T47D (cell line): ENCODE measurements at regions not wholly inside any gene's neighbourhood (a gene's known extent, or its start where the extent isn't known, plus 50 kb on each side); places are given as distances from the start of the nearest gene placed in this dataset.

Experiments
- DNase-seq, 2 experiments: peaks; one replicate each; pipeline versions ENCODE4 v3.0.0 to v3.0.0-alpha.2; 2011 to 2012; ENCODE audit warnings: low read depth in 1 of 2, low spot score in 1 of 2
- JUND ChIP-seq: IDR thresholded peaks from 2 replicates; pipeline ENCODE4 v1.6.1; 2012; ENCODE audit warnings: low read depth
- in situ Hi-C: cut with HindIII; loops from 2 replicates; pipeline ENCODE4 v1.10.0; 2016; ENCODE audit warnings: low sequenced_read_pairs, low pct_unique_long_range_greater_than_20kb

DNA sequence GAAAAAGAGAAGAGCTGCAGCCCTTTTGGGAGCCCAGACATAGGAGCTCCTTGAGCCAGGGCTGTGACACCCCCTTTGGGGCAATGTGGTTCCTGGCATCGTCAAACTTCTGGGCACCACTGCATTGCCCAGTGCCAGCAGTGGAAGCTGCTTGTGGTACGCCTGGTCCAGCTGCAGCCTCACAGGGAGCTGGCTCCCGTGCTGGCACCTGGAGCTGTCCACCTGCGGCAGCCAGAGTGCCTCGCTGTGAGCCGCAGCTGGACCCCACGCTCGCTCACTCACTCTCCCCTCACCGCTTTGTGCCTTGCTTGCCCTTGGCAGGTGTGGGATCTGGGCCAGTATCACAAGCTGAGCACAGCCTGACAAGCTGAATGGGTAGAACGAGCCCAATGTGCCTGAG, 1150.8 kb upstream of the CDH6 start:
- peak in 1 of 2 experiments; percentile 12 for DNase-seq
- in situ Hi-C loops = no loop called here
- no peak for TF ChIP-seq JUND

DNA sequence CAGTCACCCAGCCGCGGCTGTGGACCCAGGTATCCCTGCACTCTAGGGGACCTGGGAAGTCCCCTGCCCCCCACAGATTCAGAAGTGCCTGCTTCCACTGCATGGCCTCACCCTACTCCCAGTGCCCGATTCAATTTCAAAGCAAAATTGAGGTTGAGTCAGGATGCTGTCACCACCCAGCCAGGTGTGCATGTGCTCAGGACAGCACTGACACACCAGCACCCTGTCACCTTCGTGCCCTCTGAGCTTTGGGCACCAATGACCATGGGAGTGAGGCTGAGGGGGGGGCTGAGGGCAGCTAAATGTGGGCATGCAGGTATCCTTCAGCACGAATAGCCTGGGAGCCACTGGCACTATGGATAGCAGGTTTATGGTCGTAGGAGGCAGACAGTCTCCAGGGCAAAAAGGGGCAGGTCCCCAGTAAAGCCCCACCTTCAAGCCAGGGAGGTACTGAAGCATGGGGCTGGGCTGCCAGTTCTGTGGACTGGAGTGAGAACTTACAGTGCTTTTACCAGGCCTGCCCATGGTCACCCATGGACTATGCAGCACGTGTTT, 1151.6 kb upstream of the CDH6 start:
- DNase-seq = no peak
- TF ChIP-seq JUND = no peak
- in situ Hi-C loops = no loop called here

DNA sequence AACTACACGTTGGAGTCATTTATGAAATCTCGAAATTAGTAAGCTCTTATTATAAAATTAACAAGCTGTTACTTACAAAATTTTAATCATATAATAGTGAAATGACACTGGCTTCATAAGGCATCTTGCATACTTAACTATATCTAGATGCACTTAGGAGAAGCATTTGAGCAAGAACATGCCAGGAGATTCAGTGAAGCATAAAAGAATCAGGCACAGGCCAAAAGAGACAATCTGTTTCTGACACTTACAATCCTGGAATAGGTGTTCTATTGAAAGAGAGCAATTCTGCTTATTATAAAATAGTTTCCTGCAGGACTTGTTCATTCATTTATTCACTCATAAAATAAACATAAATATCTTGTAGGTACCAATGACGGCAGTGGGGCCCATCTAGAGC, 1152.2 kb upstream of the CDH6 start:
- DNase-seq = no peak
- in situ Hi-C loops = no loop called here

DNA sequence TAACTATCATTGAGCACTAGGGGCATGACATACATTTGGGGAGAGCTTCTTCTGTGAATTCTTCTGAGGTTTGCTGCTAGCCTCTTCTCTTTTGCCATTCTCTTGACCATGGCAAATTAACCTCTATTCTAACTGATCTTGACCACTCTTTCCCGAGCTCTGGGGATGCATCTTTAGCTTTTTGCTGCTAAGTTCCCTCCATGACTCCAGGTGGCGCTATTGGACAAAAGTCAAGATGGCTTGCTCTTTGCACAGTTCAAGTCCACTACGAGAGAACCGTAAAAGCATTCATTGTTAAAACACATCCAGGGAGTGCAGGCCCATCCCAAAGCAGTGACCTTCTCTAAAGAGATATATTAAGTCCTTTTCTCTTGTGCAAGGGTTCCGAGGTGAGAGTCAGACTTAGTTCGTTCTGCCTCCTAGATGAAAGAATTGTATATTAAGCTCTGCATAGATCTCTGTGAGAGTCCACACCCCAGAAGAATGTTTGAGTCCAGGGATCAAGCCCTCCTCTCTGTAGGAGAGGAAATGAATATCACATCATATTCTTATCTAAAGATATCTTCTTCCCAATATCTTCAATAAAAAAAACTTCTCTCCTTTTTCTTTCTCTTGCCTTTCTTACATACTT, 1152.9 kb upstream of the CDH6 start:
- in situ Hi-C loops = no loop called here
- no peak for TF ChIP-seq JUND
- peak; percentile 21 to 80 for DNase-seq

More for the DNA sequence above, 1152.2 kb upstream of the CDH6 start:
- no peak for TF ChIP-seq JUND

DNA sequence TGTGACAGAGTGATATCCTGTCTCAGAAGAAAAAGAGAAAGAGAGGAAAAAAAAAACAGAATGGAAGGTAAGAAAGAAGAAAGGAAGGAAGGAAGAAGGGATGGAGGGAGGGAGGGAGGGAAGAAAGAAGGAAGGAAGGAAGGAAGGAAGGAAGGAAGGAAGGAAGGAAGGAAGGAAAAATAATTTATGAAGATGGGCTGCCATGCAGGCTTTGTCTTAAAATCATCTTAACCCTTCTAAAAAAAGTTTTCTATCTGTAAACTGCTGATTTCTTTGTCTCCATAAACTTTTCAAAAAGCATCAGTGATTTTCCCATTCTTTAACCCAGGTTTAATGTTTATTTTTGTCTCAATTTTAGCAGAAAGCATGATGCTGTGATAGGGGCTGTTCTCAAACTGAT, 1154.1 kb upstream of the CDH6 start:
- DNase-seq = no peak
- TF ChIP-seq JUND = no peak
- in situ Hi-C loops = no loop called here

DNA sequence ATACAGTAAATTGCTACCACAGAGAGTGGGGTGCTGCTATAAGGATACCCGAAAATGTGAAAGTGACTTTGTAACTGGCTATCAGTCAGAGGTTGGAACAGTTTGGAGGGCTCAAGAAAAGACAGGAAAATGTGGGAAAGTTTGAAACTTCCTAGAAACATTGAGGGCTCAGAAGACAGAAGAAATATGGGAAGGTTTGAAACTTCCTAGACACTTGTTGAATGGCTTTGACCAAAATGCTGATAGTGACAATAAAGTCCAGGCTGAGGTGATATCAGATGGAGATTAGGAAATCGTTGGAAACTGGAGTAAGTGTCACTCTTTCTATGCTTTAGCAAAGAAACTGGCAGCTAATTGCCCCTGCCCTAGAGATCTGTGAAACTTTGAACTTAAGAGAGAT, 1158.6 kb upstream of the CDH6 start:
- in situ Hi-C loops = no loop called here
- no peak for TF ChIP-seq JUND
- DNase-seq = no peak

DNA sequence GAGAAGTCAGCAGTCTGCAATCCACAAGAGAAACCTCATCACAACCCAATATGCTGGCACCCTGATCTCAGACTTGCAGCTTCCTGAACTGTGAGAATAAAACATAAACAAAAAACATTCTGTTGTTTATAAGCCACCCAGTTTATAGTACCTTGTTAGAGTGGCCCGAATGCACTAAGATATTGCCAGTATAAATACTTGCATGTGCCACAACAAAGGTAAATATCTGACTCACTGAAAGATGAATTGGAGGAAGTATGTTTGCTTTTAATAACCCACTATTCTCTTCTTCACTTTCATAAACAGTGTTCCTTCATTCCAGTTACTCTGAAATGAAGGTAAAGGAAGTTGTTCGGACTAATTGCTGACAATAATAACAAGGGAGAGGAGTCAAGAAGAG, 1163.4 kb upstream of the CDH6 start:
- DNase-seq = no peak
- in situ Hi-C loops = no loop called here
- no peak for TF ChIP-seq JUND

DNA sequence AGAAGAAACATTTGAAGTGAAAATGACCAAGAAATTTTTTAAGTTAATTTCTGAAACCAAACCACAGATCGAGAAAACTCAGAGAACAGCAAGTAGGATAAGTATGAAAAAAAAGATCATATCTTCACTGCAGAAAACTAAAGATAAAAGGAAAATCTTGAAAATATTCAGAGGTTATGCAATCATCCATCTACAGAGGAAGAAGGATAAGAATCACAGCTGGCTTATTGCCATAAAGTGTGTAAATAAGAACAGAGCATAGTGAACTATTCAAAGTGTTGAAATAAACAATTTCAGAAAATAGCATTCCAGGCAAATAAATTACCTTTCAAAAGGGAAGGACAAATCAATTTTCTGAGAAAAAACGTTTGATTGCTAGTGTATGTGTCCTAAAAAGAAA, 1191.7 kb upstream of the CDH6 start:
- DNase-seq = no peak
- no peak for TF ChIP-seq JUND
- in situ Hi-C loops = no loop called here

DNA sequence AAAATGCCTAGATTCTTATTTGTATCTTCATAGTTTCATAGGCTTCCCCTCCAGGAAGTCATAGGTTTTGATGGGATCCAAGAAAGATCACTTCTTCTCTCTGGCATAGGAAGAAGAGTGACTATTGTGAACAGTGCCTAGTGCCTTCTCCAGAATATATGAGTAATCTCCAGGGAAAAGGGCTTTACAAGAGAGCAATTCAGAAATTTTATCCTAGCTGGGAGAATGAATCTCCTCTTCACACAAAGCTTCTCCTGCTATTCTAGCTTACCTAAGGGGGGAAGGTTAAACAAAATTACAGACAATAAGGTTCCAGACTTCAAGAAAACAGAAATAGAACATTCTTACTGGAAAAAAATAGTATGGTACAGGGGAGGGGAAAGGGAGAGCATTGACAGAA, 1193.3 kb upstream of the CDH6 start:
- in situ Hi-C loops = no loop called here
- DNase-seq = no peak
- no peak for TF ChIP-seq JUND

DNA sequence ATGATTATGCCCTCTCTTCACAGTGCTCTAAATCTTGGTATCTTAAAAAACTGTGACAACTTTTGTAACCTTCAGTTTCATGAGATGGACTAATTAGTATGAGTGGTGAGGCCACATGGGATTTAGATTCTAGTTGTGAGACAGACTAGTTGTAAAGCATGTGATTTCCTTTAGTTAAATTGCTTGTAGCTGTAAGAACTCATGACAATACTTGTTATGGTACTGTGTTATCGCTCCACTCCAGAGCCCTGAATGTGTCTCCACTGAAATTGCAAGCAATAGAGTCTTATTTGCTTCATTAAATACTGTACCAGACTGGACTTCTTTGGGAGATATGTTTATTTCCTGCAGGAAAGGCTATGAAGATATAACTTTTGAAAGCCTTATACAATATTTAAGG, 1198.3 kb upstream of the CDH6 start:
- no peak for TF ChIP-seq JUND
- DNase-seq = no peak
- in situ Hi-C loops = no loop called here

DNA sequence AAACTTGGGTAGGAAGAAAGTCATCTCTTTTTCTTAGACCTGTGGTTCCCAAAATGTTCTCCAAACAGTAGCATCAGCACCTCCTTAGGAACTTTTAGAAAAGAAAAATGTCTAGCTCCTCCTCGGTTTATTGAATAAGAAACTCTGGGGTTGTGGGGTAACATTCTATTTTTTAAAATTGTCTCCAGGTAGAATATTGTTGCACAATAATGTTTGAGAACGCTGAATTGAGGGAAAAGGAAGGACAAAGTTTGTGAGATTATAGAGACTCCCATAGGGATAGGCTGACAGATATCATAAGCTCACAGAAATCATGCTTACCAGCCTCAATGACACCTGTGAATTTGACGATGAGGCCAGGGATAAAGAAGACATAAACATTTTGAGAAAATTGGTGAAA, 1199.0 kb upstream of the CDH6 start:
- DNase-seq = no peak
- TF ChIP-seq JUND = no peak
- in situ Hi-C loops = no loop called here

DNA sequence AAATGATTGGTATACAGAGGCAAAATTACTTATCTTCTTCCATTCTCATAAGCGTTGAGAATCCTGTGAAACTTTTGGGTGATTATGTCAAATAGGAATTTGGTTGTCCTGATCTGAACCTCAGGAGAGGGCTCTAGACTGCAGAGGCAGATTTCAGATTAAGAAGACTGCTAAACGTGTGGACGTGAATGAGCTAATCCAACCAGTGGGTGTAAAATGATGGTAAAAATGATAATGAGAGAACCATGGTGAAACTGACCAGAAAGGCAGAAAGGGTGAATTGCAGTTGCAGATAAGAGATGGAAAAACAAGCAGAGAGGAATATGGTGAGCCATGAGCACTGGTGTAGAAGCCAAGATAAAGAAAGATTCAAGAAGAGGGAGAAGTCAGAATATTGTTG, 1200.2 kb upstream of the CDH6 start:
- in situ Hi-C loops = no loop called here
- TF ChIP-seq JUND = no peak
- DNase-seq = no peak

DNA sequence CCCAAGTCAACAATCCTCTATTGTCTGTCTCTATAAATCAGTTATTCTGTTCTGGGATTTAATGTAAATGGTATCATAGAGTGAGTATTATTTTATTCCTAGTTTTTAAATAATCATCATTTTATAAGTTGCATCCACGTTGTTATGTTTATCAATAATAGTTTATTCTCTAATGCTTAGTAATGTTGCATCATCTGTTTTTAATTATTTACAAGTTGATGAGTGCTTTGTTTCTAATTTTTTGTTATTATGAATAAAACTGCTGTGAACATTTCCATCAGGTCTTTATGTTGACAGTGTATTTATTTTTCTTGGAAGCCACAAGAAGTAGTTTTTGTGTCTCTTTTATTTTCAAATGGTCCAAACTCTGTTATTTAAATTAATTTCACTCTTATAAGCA, 1201.2 kb upstream of the CDH6 start:
- in situ Hi-C loops = no loop called here
- TF ChIP-seq JUND = no peak
- no peak for DNase-seq

DNA sequence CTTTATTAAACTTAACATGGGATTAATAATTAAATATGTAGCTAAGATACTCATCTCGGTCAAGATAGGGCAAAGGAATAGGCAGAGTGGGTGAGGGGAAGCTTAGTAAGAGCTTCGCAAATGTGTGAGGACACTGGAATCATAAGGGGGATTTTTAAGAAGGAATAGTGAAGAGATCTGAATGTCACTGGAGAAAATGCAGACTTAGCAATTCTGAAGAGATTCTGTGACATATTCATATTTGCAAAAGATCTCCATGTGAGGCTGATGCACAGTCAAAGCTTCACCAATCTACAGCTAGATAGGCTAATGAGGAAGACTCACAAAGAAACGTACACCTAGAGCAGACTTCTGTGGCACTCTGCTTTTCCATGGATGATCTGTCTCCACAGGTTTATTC, 1202.8 kb upstream of the CDH6 start:
- DNase-seq = no peak
- in situ Hi-C loops = no loop called here
- no peak for TF ChIP-seq JUND

DNA sequence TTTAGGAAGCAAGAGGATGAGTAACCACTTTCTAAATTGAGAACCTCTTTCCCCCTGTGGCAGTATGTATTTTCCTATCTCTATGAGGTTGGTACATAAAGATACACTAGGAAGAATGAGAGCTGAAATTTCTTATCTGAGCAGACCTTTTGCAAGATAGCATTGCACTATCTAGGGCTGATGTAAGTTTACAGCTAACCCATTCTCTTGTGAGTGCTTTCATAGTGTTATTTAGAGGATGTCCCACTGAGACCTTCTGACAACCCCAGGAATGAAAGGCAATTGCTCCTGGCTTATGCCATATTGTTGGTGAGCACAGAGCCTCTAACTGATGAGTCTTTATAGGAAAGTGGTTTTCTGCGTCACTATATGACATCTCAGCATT, 1209.3 kb upstream of the CDH6 start:
- DNase-seq = no peak
- in situ Hi-C loops = no loop called here
- TF ChIP-seq JUND = no peak
